ENCODE measurements at regions not wholly inside any gene's neighbourhood (a gene's known extent, or its start where the extent isn't known, plus 50 kb on each side); places are given as distances from the start of the nearest gene placed in this dataset.
"Not testable (repeated sequence)": the region's sequence is repeated elsewhere in the genome, so short reads cannot be mapped to it uniquely, and the experiment has no call there.

GRCh38 chr10:8173866-8174243, 119.4 kb downstream of the GATA3 start:
- Histone ChIP-seq H3K27me3 (no peaks in the 10 kb centered on the region), H3K4me1 (ENCODE audit: insufficient read depth) (no peaks in the 10 kb centered on the region), H3K9me3 (ENCODE audit: low read depth) (no peaks in the 10 kb centered on the region), H4K20me1 (ENCODE audit: insufficient read depth, poor library complexity, severe bottlenecking) (no peaks in the 10 kb centered on the region), H3K36me3 (replicated peaks; ENCODE audit: insufficient read depth, low read depth) (no peaks in the 10 kb centered on the region), H3K4me3 (no peak overlapping the region), H3K79me2 (no peaks in the 10 kb centered on the region), H2AFZ (no peak overlapping the region), H3K9me2 (replicated peaks; ENCODE audit: insufficient read depth) (no peaks in the 10 kb centered on the region), H3K4me2 (no peak overlapping the region), H3K27ac (no peak overlapping the region)
- no peak for TF ChIP-seq EZH2phosphoT487 (IDR thresholded peaks at IDR 0.05; ENCODE audit: low read depth, severe bottlenecking, unreplicated experiment)
- TF ChIP-seq EZH2 (IDR thresholded peaks at IDR 0.05; ENCODE audit: borderline replicate concordance): no peak
- TF ChIP-seq CTCF (IDR thresholded peaks at IDR 0.05; ENCODE audit: poor library complexity): no peak
- WGBS (ENCODE audit: low lambda C conversion rate, missing lambda C conversion rate): 87% methylated on average over 3 of the region's 3 CpGs
- no peak for DNase-seq (ENCODE audit: low spot score)

GRCh38 chr10:8174762-8175161, 120.3 kb downstream of the GATA3 start:
- H3K36me3 ChIP-seq (replicated peaks; ENCODE audit: insufficient read depth, low read depth): no peaks in the 10 kb centered on the region
- WGBS (ENCODE audit: low lambda C conversion rate, missing lambda C conversion rate): 69% methylated on average over 8 of the region's 8 CpGs
- H3K4me3 ChIP-seq: no peak overlapping the region
- no peaks in the 10 kb centered on the region for H3K79me2 ChIP-seq
- H3K27ac ChIP-seq: no peak overlapping the region
- TF ChIP-seq EZH2 (IDR thresholded peaks at IDR 0.05; ENCODE audit: borderline replicate concordance): no peak
- no peak for TF ChIP-seq EZH2phosphoT487 (IDR thresholded peaks at IDR 0.05; ENCODE audit: low read depth, severe bottlenecking, unreplicated experiment)
- TF ChIP-seq CTCF (IDR thresholded peaks at IDR 0.05; ENCODE audit: poor library complexity): no peak
- H3K27me3 ChIP-seq: no peaks in the 10 kb centered on the region
- no peak overlapping the region for H3K4me2 ChIP-seq
- H3K9me3 ChIP-seq (ENCODE audit: low read depth): no peaks in the 10 kb centered on the region
- no peaks in the 10 kb centered on the region for H3K9me2 ChIP-seq (replicated peaks; ENCODE audit: insufficient read depth)
- no peaks in the 10 kb centered on the region for H4K20me1 ChIP-seq (ENCODE audit: insufficient read depth, poor library complexity, severe bottlenecking)
- no peak overlapping the region for H2AFZ ChIP-seq
- DNase-seq (ENCODE audit: low spot score): no peak
- H3K4me1 ChIP-seq (ENCODE audit: insufficient read depth): no peaks in the 10 kb centered on the region

- not testable (repeated sequence) for H3K27me3 ChIP-seq; DNase-seq (ENCODE audit: low spot score)
- 33% methylated on average over 3 of the region's 3 CpGs for WGBS (ENCODE audit: low lambda C conversion rate, missing lambda C conversion rate)
Observed at GRCh38 chr10:8177526-8177925, 123.0 kb downstream of the GATA3 start.

GRCh38 chr10:8179773-8180172, 125.3 kb downstream of the GATA3 start:
- H3K9me3 ChIP-seq (ENCODE audit: low read depth); H3K4me1 ChIP-seq (ENCODE audit: insufficient read depth); DNase-seq (ENCODE audit: low spot score); H3K79me2 ChIP-seq; H3K4me2 ChIP-seq; H3K27me3 ChIP-seq; H3K36me3 ChIP-seq (replicated peaks; ENCODE audit: insufficient read depth, low read depth); H3K27ac ChIP-seq; H3K9me2 ChIP-seq (replicated peaks; ENCODE audit: insufficient read depth); H4K20me1 ChIP-seq (ENCODE audit: insufficient read depth, poor library complexity, severe bottlenecking); H2AFZ ChIP-seq; H3K4me3 ChIP-seq: not testable (repeated sequence)
- 96% methylated on average over 1 of the region's 1 CpG for WGBS (ENCODE audit: low lambda C conversion rate, missing lambda C conversion rate)

More at GRCh38 chr10:8177526-8177925, 123.0 kb downstream of the GATA3 start:
- not testable (repeated sequence) for H3K9me2 ChIP-seq (replicated peaks; ENCODE audit: insufficient read depth); H3K9me3 ChIP-seq (ENCODE audit: low read depth); H2AFZ ChIP-seq; H3K36me3 ChIP-seq (replicated peaks; ENCODE audit: insufficient read depth, low read depth); H3K4me3 ChIP-seq; H4K20me1 ChIP-seq (ENCODE audit: insufficient read depth, poor library complexity, severe bottlenecking); H3K79me2 ChIP-seq; H3K4me2 ChIP-seq; H3K4me1 ChIP-seq (ENCODE audit: insufficient read depth); H3K27ac ChIP-seq
